ENCODE measurements at regions not wholly inside any gene's neighbourhood (a gene's known extent, or its start where the extent isn't known, plus 50 kb on each side); places are given as distances from the start of the nearest gene placed in this dataset.
"Not testable (repeated sequence)": the region's sequence is repeated elsewhere in the genome, so short reads cannot be mapped to it uniquely, and the experiment has no call there.

DNA sequence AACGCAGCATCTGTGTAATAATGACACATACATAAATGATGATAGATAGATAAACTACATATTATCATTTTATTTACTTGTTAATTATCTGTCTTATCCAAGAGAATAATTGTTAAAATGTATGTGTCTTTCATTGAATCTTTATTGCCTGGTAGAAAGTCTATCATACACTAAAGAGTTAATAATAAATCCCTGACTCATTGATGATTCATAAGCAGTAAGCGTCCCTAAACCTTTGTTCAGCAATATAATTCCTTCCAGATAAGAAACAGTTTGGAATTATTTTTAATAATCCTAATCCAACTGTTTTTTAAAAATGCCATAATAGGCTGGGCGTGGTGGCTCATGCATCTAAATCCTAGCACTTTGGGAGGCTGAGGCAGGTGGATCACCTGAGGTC is 655.6 kb upstream of the CNTN5 start:
- no peak overlapping the region for H3K4me3 ChIP-seq
- no peaks in the 10 kb centered on the region for H3K27me3 ChIP-seq
- H3K9me3 ChIP-seq = no peaks in the 10 kb centered on the region
- intact Hi-C loops (cut with DNase I; ENCODE audit: low total_unique reads) = no loop called here
- no peak overlapping the region for H3K27ac ChIP-seq
- DNase-seq = no peak
- no peak for TF ChIP-seq CTCF (IDR thresholded peaks at IDR 0.05)
- no peaks in the 10 kb centered on the region for H3K36me3 ChIP-seq
- H3K4me1 ChIP-seq = no peaks in the 10 kb centered on the region

- no peaks in the 10 kb centered on the region for H3K9me3 ChIP-seq
- no peak overlapping the region for H3K27ac ChIP-seq
- H3K4me3 ChIP-seq = no peak overlapping the region
- intact Hi-C loops (cut with DNase I; ENCODE audit: low total_unique reads) = no loop called here
- H3K27me3 ChIP-seq = no peaks in the 10 kb centered on the region
- no peak for TF ChIP-seq CTCF (IDR thresholded peaks at IDR 0.05)
- no peaks in the 10 kb centered on the region for H3K4me1 ChIP-seq
- no peaks in the 10 kb centered on the region for H3K36me3 ChIP-seq
- no peak for DNase-seq
Observed at GRCh38 chr11:98365941-98366340, 654.8 kb upstream of the CNTN5 start.

DNA sequence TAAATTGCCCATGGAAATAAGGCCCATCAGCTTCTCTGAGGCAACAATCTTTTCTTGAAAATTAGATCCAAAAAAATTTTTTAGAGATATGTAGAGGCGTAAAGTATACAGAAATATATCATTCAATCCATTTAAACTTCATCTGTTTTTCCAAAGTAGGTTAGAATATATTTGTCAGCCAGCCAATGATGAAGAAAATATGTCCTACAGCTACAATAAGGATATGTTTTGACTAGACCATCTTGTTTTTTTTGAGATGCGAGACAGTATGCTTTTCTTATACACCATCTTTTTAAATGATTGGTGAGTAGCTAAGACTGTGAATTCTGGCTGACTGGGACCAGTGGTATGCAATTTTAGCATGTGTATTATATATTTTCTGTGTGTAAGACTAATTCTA is 630.4 kb upstream of the CNTN5 start:
- no peaks in the 10 kb centered on the region for H3K4me1 ChIP-seq

DNA sequence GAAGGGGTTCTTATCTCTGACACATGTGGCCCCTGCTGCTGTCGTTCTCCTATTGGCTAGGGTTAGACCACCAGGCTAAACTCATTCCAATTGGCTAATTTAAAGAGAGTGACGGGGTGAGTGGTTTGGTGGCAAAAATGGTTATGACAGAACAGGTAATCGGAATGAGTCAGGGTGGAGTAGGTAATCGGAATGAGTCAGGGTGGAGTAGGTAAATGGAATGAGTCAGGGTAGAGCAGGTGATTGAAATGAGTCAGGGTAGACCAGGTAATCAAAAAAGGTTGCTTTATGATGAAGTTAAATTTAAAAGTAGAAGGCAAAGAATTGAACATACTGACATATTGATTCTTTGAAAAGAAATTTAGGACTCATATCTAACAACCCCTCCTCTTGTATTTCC is 626.2 kb upstream of the CNTN5 start:
- intact Hi-C loops (cut with DNase I; ENCODE audit: low total_unique reads); H3K4me1 ChIP-seq; H3K27ac ChIP-seq; H3K36me3 ChIP-seq; H3K27me3 ChIP-seq; H3K9me3 ChIP-seq; H3K4me3 ChIP-seq; DNase-seq: not testable (repeated sequence)

More for the DNA sequence above, 630.4 kb upstream of the CNTN5 start:
- Histone ChIP-seq H3K36me3 (no peaks in the 10 kb centered on the region), H3K9me3 (no peaks in the 10 kb centered on the region), H3K27me3 (no peaks in the 10 kb centered on the region), H3K27ac (no peak overlapping the region), H3K4me3 (no peak overlapping the region)
- TF ChIP-seq CTCF (IDR thresholded peaks at IDR 0.05) = no peak
- intact Hi-C loops (cut with DNase I; ENCODE audit: low total_unique reads) = no loop called here
- no peak for DNase-seq

DNA sequence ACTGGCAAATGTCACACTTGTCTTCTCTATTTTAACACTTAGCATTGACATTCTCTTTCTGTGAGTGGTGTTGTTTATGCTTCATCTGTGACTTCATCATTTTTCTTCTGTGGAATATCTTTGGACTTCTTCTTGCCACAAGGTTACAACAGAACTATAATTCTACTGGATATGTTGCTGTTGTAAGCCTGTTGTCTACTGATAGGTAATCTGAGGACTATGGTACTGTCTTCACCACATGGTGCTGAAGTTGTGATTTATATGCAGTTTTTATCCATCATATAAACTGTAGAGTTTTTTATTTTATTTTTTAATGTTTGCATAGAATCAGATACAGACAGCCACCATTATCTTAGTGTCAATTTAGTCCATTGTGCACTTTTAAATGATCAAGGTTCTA is 622.2 kb upstream of the CNTN5 start:
- DNase-seq = no peak
- no peaks in the 10 kb centered on the region for H3K4me1 ChIP-seq
- no peak for TF ChIP-seq CTCF (IDR thresholded peaks at IDR 0.05)
- H3K27ac ChIP-seq = no peak overlapping the region
- H3K9me3 ChIP-seq = no peaks in the 10 kb centered on the region
- intact Hi-C loops (cut with DNase I; ENCODE audit: low total_unique reads) = no loop called here
- H3K36me3 ChIP-seq = no peaks in the 10 kb centered on the region
- H3K27me3 ChIP-seq = no peaks in the 10 kb centered on the region
- H3K4me3 ChIP-seq = no peak overlapping the region

DNA sequence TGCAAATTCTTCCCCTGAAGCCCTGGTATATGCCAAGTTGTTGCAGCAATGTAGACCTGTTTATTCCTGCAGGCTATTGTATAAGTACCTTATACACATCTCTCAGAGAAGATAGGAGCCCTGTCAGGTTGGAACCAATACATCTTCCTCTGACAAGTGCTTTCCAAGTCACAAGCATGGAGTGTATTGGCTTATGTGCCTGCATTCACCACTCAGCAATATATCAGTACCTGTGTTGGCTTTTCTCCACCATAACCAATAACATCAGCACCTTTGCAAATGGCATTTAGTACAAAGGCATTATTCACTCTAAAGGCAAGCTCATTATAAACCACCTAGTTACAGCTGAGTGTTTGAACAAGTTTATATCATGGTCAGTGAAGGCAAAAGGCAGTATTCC is 611.7 kb upstream of the CNTN5 start:
- TF ChIP-seq CTCF (IDR thresholded peaks at IDR 0.05) = no peak
- H3K27ac ChIP-seq = no peak overlapping the region
- DNase-seq = no peak
- intact Hi-C loops (cut with DNase I; ENCODE audit: low total_unique reads) = no loop called here
- H3K27me3 ChIP-seq = no peaks in the 10 kb centered on the region
- H3K9me3 ChIP-seq = no peaks in the 10 kb centered on the region
- H3K4me3 ChIP-seq = no peak overlapping the region
- no peaks in the 10 kb centered on the region for H3K36me3 ChIP-seq
- H3K4me1 ChIP-seq = no peaks in the 10 kb centered on the region

Measured in tibial artery (tissue), 4 donors.